ENCODE measurements at regions not wholly inside any gene's neighbourhood (a gene's known extent, or its start where the extent isn't known, plus 50 kb on each side); places are given as distances from the start of the nearest gene placed in this dataset.

DNA sequence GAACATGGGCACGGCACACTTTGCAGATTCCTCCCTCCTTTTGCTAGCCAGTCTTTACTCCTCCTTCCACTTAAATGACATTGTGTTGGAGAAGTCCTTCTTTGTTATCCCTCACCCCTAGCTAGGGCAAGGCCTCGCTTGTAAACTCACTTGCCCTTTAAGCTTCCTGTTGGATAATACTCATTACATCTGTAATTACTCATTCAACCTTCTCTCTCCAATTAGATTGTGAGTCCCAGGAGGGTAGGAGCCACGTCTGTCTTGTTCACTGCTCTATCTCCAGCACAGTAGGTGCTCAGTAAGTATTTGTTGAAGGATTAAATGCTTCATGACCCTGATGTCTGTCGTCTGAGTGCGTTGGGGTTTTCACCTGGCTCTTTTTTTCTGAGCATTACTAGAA is 98.7 kb upstream of the USP24 start:
- TF ChIP-seq POLR2AphosphoS5 (IDR thresholded peaks at IDR 0.05), result no peak
- TF ChIP-seq, protein P1, sequence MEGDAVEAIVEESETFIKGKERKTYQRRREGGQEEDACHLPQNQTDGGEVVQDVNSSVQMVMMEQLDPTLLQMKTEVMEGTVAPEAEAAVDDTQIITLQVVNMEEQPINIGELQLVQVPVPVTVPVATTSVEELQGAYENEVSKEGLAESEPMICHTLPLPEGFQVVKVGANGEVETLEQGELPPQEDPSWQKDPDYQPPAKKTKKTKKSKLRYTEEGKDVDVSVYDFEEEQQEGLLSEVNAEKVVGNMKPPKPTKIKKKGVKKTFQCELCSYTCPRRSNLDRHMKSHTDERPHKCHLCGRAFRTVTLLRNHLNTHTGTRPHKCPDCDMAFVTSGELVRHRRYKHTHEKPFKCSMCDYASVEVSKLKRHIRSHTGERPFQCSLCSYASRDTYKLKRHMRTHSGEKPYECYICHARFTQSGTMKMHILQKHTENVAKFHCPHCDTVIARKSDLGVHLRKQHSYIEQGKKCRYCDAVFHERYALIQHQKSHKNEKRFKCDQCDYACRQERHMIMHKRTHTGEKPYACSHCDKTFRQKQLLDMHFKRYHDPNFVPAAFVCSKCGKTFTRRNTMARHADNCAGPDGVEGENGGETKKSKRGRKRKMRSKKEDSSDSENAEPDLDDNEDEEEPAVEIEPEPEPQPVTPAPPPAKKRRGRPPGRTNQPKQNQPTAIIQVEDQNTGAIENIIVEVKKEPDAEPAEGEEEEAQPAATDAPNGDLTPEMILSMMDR (IDR thresholded peaks at IDR 0.05 in 8 of 11, conservative IDR thresholded peaks at IDR 0.05 in 3 of 11), result no peak
